ENCODE measurements at regions not wholly inside any gene's neighbourhood (a gene's known extent, or its start where the extent isn't known, plus 50 kb on each side); places are given as distances from the start of the nearest gene placed in this dataset.

GRCh38 chr10:4576206-4576605 is 249.8 kb upstream of the AKR1E2 start:
- TF ChIP-seq CTCF (IDR thresholded peaks at IDR 0.05), result no peak
- 56 to 71% methylated on average over 3 of the region's 3 CpGs for WGBS, 2 donors
- no peak for ATAC-seq
- no peak for DNase-seq
- H3K27me3 ChIP-seq, result peaks cover 0 to 6% (median 0%) of the 10 kb centered on the region in 4 donors
- H3K9me3 ChIP-seq, result no peaks in the 10 kb centered on the region
- no peak overlapping the region for H3K27ac ChIP-seq
- no peaks in the 10 kb centered on the region for H3K4me1 ChIP-seq
- FAIRE-seq, result no peak
- intact Hi-C loops (cut with DNase I), result no loop called here
- no peak overlapping the region for H3K4me3 ChIP-seq
- H3K36me3 ChIP-seq, result no peaks in the 10 kb centered on the region

GRCh38 chr10:4569151-4569550 is 256.9 kb upstream of the AKR1E2 start:
- no peak for ATAC-seq
- H3K27me3 ChIP-seq, result peaks cover 0 to 5% (median 1%) of the 10 kb centered on the region in 4 donors
- H3K4me1 ChIP-seq, result no peaks in the 10 kb centered on the region
- H3K4me3 ChIP-seq, result no peak overlapping the region
- no peak overlapping the region for H3K27ac ChIP-seq
- DNase-seq, result no peak
- TF ChIP-seq CTCF (IDR thresholded peaks at IDR 0.05), result no peak
- no peak for FAIRE-seq
- H3K9me3 ChIP-seq, result no peaks in the 10 kb centered on the region
- intact Hi-C loops (cut with DNase I), result no loop called here
- 32 to 41% methylated on average over 3 of the region's 3 CpGs for WGBS, 2 donors
- H3K36me3 ChIP-seq, result no peaks in the 10 kb centered on the region

DNA sequence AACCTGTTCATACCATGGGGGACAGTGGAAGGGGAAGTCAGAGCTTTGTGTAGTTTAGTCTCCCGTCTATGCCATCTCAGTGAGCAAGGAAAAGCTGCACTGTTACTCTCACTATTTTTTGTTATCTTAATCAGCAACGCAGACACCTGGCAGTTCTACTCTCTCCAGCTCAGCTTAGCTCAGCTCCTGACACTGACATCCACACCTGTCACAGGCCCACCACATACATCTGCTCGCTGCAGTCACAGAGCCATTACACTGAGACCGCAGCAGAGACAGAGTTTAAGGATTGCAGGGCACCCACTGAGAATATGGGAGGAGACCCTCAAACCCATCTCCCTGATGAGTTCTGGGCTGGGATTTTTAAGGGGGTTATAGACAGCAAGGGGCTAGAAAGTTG is 257.3 kb upstream of the AKR1E2 start:
- FAIRE-seq, result no peak

DNA sequence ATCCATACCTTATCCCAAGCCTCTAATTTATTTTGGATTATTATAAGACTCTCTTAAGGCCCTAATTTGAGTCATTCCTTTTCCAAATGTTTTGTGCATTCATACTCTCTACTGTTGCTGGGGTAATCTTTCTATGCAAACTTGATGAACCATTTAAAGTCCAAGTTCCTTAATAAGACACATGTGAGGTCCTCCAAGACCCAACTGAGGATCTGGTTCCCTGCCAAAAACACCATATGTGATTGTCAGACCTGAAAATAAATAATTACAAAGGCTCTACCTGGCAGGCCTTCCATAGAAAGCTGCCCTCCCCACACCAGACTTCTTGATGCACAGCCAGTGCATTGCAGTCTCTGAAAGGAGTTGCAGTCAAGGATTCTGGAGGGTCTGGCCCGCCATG is 257.9 kb upstream of the AKR1E2 start:
- Histone ChIP-seq H3K4me3 (no peak overlapping the region), H3K27me3 (peaks cover 0 to 5% (median 1%) of the 10 kb centered on the region in 4 donors), H3K4me1 (no peaks in the 10 kb centered on the region), H3K27ac (no peak overlapping the region), H3K9me3 (no peaks in the 10 kb centered on the region), H3K36me3 (no peaks in the 10 kb centered on the region)
- intact Hi-C loops (cut with DNase I), result no loop called here
- ATAC-seq, result no peak
- no peak for FAIRE-seq
- 29 to 62% methylated on average over 1 of the region's 1 CpG for WGBS, 2 donors
- TF ChIP-seq CTCF (IDR thresholded peaks at IDR 0.05), result no peak
- DNase-seq, result no peak

More for the DNA sequence above, 257.3 kb upstream of the AKR1E2 start:
- Histone ChIP-seq H3K4me3 (no peak overlapping the region), H3K27ac (no peak overlapping the region), H3K9me3 (no peaks in the 10 kb centered on the region), H3K36me3 (no peaks in the 10 kb centered on the region), H3K27me3 (peaks cover 0 to 5% (median 1%) of the 10 kb centered on the region in 4 donors), H3K4me1 (no peaks in the 10 kb centered on the region)
- intact Hi-C loops (cut with DNase I), result no loop called here
- DNase-seq (no peak), ATAC-seq (no peak)
- 61 to 72% methylated on average over 4 of the region's 4 CpGs for WGBS, 2 donors
- TF ChIP-seq CTCF (IDR thresholded peaks at IDR 0.05), result no peak

GRCh38 chr10:4567637-4568036 is 258.4 kb upstream of the AKR1E2 start:
- DNase-seq (no peak), ATAC-seq (no peak), FAIRE-seq (no peak)
- intact Hi-C loops (cut with DNase I), result no loop called here
- H3K9me3 ChIP-seq, result no peaks in the 10 kb centered on the region
- no peak for TF ChIP-seq CTCF (IDR thresholded peaks at IDR 0.05)
- no peaks in the 10 kb centered on the region for H3K4me1 ChIP-seq
- H3K27me3 ChIP-seq, result peaks cover 0 to 5% (median 1%) of the 10 kb centered on the region in 4 donors
- 88 to 96% methylated on average over 1 of the region's 1 CpG for WGBS, 2 donors
- H3K36me3 ChIP-seq, result no peaks in the 10 kb centered on the region
- no peak overlapping the region for H3K27ac ChIP-seq
- no peak overlapping the region for H3K4me3 ChIP-seq

Data from pancreas (tissue), 10 donors.